Pulmonary artery endothelial cell (primary cell): ENCODE measurements at regions not wholly inside any gene's neighbourhood (a gene's known extent, or its start where the extent isn't known, plus 50 kb on each side); places are given as distances from the start of the nearest gene placed in this dataset.

Experiments used
- DNase-seq: peaks from one replicate; pipeline ENCODE4 v3.0.0-alpha.2; 2011; ENCODE audit warnings: low read depth, low spot score

GRCh38 chr10:129320340-129320739 is 146.7 kb upstream of the MGMT start:
- no peak for DNase-seq

GRCh38 chr10:129321727-129322126 is 145.3 kb upstream of the MGMT start:
- DNase-seq = no peak

DNA sequence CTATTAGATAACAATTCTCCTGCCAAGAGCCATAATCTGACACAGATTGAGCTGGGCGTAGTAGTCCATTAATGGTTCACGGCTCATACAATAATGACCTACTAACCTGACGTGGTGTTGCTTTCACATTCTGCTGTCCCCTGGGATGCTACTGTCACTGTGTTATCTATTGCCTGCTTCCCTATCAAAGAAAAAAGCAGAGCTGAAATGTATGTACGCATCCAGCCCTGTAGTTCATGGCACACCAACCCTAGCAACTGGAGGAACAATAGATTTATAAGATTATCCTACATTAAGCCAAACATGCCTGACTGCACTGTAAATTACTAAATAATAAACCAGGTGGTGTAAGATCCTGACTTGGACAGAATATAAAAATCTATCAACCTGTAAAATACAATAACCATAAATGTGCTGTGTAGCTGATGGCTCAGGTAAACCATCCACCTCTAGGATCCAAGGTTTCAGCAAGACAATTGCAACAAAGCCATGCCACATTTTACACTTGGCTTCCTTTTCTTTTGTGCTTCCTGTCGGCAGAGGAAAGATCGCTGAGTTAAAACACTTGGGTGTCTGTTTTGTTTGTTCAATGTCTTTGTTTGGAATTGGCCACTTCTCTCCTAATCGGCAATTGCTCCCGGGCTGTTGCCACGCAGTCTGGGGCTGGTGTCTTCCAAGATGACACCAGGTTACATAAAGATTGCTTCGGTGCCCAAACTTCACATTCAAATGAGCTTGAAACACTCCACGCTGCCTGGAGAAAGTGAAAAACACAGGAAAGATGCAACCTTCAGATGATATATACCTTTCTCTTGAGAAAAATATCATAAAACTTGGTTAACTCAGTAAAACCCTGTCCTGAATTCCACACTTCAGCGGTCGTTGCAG is 143.9 kb upstream of the MGMT start:
- no peak for DNase-seq

- no peak for DNase-seq
Measured at GRCh38 chr10:129323879-129324278, 143.2 kb upstream of the MGMT start.

DNA sequence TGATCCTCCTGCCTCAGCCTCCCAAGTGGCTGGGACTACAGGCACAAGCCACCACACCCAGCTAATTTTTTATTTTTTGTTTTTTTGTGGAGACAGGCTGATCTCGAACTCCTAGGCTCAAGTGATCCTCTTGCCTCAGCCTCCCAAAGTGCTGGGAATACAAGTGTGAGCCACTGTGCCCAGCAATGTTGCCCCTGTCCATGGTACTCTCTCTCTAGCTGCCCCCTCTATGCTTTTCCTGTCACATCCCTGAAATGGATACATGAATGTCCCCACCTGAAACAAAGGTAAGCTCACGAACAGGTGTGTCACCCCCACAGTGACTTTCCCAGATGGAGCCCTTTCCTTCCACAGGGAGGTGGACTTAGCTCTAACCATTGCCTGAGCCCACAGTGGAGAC is 141.1 kb upstream of the MGMT start:
- DNase-seq = no peak

DNA sequence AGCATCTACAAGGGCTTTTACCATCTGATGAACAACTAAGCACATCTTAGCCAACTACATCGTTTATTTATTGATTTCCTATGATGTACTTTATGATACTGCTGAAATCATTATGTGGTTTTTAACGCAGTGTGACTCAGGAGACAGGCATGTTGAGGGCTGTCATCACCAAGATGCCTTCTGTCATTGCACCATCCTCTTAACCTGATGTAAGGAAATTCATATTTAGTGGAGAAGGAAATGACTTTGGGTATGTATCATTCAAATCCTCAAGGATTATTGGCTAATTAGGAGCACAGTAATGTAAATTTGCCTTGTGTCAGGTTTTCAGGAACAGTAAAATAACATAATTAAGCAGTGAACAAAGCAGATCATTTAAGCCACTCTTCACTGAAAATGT is 138.5 kb upstream of the MGMT start:
- no peak for DNase-seq

DNA sequence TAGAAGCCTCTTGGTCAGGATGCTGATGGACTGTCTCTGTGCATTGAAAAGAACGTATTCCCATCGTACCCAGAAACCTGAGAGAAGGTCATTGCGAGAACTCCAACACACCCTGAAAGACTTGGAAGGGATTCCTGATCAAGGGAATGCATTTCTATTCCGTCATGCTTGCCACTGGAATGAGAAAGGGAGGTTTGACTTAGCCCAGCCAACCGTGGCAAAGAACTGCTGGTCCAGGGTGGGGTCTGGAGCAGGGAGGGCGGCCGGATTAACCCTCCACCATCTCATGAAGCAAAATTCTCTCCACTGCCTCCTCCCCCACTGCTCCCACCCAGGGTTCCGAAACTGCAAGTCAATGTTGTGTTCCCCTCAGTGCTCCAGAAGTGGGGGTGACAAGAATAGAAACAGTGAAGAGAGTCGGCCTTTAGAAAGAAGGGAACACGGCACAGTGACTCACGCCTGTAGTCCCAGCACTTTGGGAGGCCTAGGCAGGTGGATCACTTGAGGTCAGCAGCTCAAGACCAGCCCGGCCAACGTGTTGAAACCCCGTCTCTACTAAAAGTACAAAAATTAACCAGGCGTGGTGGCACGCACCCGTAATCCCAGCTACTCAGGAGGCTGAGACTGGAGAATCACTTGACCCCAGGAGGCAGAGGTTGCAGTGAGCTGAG is 137.5 kb upstream of the MGMT start:
- no peak for DNase-seq

GRCh38 chr10:129330211-129330610 is 136.8 kb upstream of the MGMT start:
- no peak for DNase-seq

GRCh38 chr10:129331207-129331838 is 135.7 kb upstream of the MGMT start:
- DNase-seq = no peak

DNA sequence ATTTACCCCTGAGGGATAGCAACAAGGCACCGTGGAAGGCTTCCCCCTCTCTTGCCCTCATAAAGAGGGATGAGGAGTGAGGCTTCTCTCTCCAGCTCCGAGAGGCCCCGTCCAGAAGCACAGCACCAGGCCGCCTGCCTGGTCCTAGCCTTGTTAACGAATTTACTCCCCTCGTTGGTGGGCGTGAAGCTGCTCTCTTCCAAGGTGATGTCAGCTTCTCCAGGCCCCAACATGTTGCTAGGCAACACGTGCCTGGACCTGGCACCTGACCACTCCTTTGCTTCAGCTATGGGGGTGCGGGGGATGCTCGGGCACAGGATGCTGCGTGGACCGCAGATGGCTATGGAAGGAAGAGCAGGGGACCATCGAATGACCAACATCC is 135.2 kb upstream of the MGMT start:
- DNase-seq = no peak

- DNase-seq = no peak
Measured at GRCh38 chr10:129332476-129332875, 134.6 kb upstream of the MGMT start.

- no peak for DNase-seq
Measured at GRCh38 chr10:129333706-129334105, 133.3 kb upstream of the MGMT start.

DNA sequence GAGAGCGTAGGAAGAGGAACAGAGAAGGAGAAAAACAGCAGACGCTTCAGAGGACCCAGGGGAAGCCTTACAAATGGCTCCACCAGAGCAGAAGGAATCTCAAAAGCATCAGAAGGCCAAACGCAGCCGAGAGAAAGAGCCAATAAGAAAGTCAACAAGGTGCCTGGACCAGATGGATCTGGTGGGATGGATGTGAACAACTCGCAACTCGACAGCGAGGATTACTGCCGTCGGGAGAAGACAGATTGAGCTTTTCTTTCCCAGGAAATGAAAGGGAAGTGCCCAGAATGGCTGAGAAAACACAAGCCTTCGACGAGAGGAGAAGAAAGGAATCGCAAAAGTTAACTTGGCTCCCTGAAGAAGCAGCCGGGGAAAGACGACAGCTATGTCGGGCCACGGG is 132.8 kb upstream of the MGMT start:
- no peak for DNase-seq

- DNase-seq = no peak
Measured at GRCh38 chr10:129335396-129335795, 131.6 kb upstream of the MGMT start.

DNA sequence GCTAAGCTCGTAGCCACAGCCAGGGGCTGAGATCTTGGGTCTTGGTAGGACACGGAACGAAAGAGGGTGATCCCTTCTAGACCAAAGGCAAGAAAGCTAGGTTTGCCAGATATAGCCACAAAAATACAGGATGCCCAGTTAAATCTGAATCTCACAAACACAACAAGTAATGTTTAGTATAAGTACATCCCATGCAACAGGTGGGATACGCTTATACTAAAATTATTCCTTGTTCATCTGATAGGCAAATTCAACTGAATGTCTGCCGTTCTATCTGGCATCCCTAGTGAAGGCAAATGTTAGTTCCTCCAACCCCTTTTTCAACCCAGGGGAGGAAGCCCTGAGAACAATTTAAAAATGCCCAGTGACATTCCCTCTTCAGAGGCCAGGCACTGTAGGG is 131.1 kb upstream of the MGMT start:
- no peak for DNase-seq

DNA sequence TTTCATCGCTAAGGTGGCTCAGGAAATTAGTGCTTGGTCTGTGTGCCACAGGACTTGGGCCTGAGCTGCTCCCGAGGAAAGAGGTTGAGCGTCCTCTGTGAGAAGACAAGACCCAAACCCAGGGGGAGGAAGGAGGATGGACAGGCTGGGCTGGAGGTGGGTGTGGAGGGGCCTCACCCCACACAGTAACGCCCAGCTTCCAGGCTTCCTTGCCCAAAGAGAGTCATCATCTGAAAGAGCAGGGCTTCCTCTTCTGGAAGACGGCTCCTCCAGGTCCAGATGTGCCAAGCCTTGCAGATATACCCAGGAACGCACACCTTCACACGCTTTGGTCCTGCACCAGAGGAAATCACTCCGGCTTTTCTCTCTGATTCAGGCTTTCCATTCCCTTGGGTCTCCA is 127.8 kb upstream of the MGMT start:
- DNase-seq = no peak

- no peak for DNase-seq
Measured at GRCh38 chr10:129339841-129340240, 127.2 kb upstream of the MGMT start.

DNA sequence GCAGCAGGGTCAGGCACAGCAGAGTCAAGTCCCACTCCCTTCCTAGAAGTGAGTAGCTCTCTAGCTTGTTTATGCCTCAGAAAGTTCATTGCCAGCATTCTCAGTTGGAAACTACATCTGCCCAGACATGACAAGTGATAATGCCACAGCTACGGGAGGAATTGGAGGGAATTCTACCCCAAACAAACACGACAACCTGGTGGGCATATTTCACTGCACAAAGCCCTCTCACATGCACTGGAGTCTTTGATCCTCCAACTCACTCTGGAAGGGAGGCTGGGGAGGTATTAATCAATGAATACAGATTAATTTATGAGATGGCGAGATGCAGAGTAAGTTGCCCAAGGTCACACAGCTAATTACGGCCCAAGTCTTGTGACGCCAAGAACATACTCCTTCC is 126.0 kb upstream of the MGMT start:
- no peak for DNase-seq

GRCh38 chr10:129342385-129342784 is 124.7 kb upstream of the MGMT start:
- no peak for DNase-seq

DNA sequence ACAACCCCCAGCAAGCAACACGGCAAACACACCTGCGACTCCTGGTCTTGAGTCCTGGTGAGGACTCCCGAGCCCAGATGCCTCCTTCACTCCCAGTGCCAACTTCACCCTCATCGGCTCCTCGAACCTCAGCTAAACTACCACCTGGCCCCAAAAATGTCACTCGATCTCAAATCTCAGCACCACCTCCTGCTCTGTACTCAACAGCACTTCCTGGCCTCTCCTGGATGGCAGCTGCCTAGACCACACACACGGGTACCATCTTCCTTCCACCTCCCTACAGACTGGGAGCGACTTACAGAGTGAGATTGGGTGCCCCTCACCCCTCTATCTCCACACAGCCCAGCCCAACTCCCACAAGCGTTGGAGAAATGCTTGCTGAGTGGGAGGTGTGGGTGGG is 123.9 kb upstream of the MGMT start:
- DNase-seq = no peak

DNA sequence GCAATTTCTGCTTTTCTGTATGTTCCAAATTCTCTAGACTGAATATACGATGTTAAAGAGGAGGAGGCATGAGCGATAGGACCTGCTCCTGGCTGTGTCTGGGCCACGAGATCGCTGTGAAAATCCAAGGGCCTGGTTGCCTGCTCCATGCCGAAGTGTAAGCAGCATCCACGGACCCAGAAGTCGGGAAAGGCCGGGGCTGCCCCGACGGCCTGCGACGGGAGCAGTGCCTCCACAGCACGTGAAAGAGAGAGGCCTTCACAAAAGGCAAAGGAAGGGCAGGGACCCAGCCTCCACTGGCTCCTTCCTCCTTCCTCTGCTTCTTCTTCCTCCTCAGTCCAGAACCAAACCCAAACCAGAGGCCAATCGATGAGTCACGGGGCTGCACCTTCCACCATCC is 122.9 kb upstream of the MGMT start:
- DNase-seq = no peak

DNA sequence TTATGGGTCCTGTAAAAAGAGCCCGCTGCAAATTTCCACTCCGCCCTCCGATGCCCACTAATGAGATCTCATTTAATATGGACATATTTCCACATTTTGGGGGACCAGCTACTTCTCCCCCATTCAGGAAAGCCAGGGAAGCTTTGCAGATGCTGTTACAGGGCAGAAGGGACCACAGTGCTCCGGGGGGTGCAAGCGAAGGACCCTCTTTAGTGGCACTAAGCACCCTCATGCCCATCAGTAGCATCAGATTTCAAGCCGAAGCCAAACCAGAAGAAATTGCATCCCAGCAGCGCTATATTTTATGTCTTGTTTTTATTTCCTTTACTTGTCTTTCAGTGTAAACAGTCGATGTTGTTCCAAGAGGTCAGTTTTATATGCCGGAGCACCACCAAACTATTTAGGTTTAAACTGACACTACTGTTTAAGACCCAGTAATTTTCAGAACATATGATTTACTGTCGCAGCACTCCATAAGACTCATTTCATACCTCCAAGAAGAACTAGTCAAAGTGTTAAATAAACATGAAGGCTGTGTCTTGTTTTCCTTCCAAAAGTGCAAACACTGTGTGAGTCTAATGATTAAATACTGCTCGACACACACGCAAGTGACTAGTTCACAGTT is 122.2 kb upstream of the MGMT start:
- no peak for DNase-seq
